NCI-H2171 (cell line): ENCODE measurements at regions not wholly inside any gene's neighbourhood (a gene's known extent, or its start where the extent isn't known, plus 50 kb on each side); places are given as distances from the start of the nearest gene placed in this dataset.

ENCODE experiments used
- DNase-seq: peaks from one replicate; lab custom pipeline; 2025; lab: John Stamatoyannopoulos, UW

DNA sequence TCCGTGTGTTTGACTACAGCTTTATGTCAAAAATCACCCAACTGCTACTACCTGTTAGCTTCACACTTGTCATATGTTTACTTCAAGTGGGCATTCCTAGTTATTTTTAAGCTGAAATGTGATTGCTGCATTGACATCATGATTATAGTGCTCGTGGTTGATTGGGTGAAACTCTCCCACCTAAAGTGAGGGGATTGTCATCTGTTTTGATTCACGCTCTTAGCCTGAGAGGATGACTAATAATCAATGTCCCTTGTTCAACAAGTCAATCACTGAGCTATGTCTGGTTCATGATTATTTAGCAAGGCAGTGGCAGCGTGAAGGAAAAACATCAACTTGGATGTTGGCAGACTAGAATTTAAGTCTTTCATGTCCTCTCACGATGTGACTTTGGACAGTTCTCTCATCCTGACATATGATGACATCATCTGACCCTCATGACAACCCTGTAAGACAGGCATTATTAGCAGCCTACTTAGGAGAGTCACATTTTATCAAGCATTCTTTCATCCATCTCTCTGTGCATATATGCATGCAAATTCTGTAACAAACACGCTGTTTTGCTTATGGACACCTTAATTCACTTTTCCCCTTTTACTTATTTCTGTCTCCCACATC lies 352.6 kb upstream of the ZMIZ1 start:
- no peak for DNase-seq

GRCh38 chr10:78717200-78717599 lies 351.6 kb upstream of the ZMIZ1 start:
- no peak for DNase-seq

- no peak for DNase-seq
These were observed 350.7 kb upstream of the ZMIZ1 start for GRCh38 chr10:78718032-78718572.

- DNase-seq = no peak
These were observed 349.5 kb upstream of the ZMIZ1 start for GRCh38 chr10:78719276-78719675.

- no peak for DNase-seq
These were observed 348.7 kb upstream of the ZMIZ1 start for GRCh38 chr10:78720091-78720490.

DNA sequence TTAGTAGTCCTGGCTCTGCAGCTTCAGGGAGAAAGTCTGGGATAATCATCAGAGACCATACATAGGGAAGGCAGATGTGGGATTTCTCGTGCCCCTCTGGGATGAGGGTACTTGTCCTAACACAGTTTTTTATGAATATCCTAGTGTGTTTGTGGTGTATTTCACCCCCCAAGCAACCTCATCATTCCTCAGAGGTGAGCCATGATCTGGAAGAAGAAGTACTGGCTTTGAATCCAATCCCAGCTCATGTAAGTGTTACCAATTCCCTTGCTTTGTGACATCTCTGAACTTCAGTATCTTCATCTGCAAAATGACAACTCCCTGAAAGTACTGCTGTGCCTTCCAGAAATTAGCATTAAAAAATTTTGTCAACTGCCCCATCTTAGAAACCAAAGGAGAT lies 347.5 kb upstream of the ZMIZ1 start:
- DNase-seq = no peak

DNA sequence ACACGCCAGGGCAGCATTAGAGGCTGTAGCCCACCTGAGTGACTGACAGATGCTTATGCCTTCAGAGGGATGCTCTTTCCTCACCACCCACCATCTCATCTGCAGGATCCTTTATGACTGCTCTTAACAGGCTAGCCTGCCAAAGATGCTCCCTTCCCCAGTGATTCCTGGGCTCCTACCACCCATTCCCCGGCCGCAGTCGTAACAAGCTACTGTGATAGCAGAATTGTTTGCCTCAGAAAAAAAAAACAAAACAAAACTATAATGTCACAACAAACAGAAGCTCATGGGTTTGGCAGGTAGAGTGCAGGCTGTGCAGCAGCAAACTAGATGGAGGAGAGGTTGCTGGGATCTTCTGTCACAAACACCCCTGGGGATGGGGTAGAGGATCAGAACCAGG lies 343.9 kb upstream of the ZMIZ1 start:
- DNase-seq = no peak

DNA sequence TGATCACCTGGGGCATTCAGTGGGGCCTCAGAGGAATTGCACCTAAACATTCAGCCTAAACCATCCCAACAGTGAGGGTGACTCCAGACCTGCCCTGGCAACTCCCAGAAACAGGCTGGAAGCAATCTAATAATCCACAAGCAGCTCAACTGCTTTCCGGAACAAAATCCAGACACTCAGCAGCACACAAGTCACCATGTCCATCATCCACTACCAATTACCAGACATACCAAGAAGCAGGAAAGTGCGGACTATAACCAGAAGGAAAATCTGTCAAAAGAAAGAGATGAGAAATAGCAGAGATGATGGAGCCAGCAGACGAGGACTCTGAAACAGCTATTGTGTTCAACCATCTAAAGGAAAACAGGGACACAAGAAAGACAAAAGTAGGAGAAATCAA lies 342.6 kb upstream of the ZMIZ1 start:
- DNase-seq = no peak

DNA sequence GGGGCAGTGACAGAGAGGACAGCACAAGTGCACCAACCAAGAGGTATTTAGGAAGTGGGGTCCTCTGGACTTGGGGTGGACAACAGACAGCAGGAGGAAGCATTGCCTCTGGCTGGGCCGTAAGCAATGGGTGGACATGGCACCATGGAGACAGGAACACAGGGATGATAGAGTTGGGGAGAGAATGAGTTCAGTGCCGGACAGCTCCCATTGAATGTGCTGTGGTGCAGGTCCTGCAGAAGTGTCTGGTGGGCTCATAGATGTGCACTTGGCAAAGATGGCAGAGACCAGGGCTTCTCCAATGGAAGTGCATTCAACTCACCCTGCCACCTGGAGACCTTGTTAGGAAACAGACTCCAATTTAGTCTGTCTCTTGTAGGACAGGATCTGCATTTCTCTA lies 341.5 kb upstream of the ZMIZ1 start:
- no peak for DNase-seq

- no peak for DNase-seq
These were observed 341.0 kb upstream of the ZMIZ1 start for GRCh38 chr10:78727728-78728127.

GRCh38 chr10:78728176-78728575 lies 340.6 kb upstream of the ZMIZ1 start:
- no peak for DNase-seq

GRCh38 chr10:78729366-78729765 lies 339.4 kb upstream of the ZMIZ1 start:
- no peak for DNase-seq

- DNase-seq = no peak
These were observed 339.0 kb upstream of the ZMIZ1 start for GRCh38 chr10:78729800-78730199.

GRCh38 chr10:78730754-78731153 lies 338.0 kb upstream of the ZMIZ1 start:
- no peak for DNase-seq

- DNase-seq = no peak
These were observed 337.1 kb upstream of the ZMIZ1 start for GRCh38 chr10:78731675-78732074.

GRCh38 chr10:78732381-78732780 lies 336.4 kb upstream of the ZMIZ1 start:
- DNase-seq = no peak

- DNase-seq = no peak
These were observed 331.7 kb upstream of the ZMIZ1 start for GRCh38 chr10:78736926-78737630.

DNA sequence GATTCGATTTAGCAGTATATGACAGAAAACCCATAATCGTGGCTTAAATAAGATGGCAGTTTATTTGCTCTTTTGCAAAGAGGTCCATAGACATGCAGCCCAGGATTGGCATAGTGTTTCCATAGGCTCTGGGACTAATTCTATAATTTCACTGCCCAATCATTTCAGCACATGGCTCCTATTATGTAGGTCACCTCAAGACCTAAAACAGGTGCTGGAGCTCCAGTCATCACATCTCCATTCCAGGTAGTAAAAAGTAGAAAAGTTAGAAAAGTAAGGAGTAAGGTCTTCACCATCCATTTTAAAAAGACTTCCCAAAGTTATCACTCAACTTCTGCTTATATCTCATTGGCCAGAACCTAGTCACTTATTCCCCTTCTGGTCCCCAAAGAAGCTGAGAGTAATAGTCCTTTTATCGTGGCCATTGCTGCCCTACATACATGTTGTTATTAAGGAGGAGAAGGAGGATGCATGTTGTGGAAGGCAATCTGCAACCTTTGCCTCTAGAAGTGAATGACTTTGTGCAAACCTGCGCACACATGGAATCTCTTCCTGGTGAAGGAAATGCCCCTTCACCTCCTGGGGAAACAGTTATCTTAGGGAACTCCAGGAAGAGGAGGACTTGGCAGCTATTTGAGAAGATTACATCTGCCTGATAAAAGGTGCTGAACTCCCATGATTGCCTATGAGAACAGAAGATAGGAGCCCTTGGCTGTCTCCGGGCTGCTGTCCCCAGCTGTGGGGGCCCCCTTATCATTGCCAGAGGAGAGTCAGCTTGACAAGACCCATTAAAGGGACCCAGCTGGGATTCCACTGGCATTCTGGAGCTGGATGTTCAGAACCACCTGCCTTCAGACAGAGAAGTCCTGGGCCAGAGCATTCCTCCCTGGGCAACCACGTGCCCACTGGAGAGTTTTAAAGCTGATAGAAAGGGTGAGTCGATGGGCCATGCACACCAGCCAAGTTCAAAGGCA lies 330.6 kb upstream of the ZMIZ1 start:
- no peak for DNase-seq

- DNase-seq = no peak
These were observed 329.9 kb upstream of the ZMIZ1 start for GRCh38 chr10:78738861-78739260.

DNA sequence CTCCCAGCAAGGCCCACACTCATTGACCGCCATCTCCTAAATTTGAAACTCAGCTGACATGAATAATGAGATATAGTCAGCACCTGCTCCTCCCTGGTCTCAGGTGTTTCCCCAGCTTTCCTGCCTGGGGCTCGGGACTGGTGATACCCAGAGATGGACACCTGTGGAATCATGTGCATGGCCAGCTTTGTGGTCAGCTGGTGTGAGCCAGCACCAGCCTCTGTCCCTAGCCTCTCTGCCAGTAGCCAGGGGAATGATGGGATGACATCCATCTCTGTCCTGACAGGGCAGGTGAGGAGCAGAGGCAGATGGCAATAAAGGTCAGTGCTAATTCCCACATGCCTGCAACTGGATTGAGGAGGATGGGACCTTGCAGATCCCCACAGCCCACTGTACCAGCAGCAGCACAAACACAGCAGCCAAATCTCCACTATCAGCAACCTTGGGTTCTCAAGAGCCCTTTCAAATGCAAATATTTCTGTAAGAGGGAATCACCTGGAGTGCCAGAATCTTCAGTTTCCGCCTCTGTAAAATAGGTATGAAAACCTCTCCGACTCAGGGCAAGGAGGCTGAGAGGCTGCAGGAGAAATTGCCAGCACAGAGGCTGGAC lies 329.2 kb upstream of the ZMIZ1 start:
- DNase-seq = no peak

DNA sequence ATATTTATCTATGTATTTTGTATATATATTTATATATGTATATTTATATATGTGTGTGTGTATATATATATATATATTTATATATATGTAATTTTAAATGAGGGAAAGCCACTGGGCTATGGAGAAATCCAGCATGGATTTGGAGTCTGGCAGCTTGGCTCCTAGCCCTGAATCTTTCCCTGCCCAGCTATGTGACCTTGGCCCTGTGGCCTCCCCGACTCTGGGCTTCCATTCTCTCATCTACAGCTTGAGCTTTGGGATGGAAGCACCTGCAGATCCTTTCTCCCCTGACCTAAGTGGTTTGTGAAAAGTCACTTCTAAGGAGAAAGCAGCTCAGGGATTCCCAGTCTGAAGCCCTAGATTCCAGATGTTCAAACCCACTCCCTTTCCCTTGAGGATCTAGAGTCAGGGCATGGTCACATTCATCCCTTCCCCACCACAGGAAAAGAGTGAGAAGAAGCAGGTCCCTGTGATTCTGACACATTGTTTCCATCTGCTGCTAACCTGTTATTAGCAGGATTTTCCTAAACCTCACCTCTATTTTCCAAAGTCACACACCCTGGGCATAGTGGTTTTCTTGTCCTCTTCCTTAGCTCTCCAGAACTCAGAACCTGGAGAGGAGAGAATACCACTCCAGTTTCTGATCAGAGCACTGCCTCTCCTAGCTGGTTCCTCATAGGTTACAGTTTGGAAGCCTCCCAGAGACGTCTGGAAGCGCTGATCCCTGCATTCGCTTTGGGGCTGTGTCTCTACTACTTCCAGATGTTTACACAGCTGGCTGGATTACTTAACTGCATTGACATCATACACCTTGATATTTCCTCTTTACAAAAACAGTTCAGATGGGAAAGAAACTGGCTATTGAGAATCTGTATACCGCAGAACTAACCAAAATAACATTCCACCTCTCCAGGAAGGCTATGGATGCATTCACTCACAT lies 327.5 kb upstream of the ZMIZ1 start:
- no peak for DNase-seq
